Forelimb muscle (tissue), 1 donor: ENCODE measurements at regions not wholly inside any gene's neighbourhood (a gene's known extent, or its start where the extent isn't known, plus 50 kb on each side); places are given as distances from the start of the nearest gene placed in this dataset.
"Not testable (repeated sequence)": the region's sequence is repeated elsewhere in the genome, so short reads cannot be mapped to it uniquely, and the experiment has no call there.

ENCODE experiments used
- DNase-seq: peaks from one replicate; pipeline ENCODE4 v3.0.0-alpha.2; 2013; ENCODE audit warnings: low read depth

- DNase-seq = not testable (repeated sequence)
Observed at GRCh38 chr1:78203410-78203982, 157.7 kb downstream of the GIPC2 start.

- DNase-seq = no peak
Observed at GRCh38 chr1:78210175-78210574, 164.4 kb downstream of the GIPC2 start.

- no peak for DNase-seq
Observed at GRCh38 chr1:78211483-78212092, 165.8 kb downstream of the GIPC2 start.

GRCh38 chr1:78214334-78214733 lies 168.6 kb downstream of the GIPC2 start:
- no peak for DNase-seq

- DNase-seq = no peak
Observed at GRCh38 chr1:78222225-78222959, 176.6 kb downstream of the GIPC2 start.

GRCh38 chr1:78222960-78223358 lies 177.2 kb downstream of the GIPC2 start:
- DNase-seq = no peak

- no peak for DNase-seq
Observed at GRCh38 chr1:78223417-78224215, 177.8 kb downstream of the GIPC2 start.

- peak; percentile 19 for DNase-seq
Observed at GRCh38 chr1:78224246-78224785, 178.6 kb downstream of the GIPC2 start.

GRCh38 chr1:78224861-78225552 lies 179.2 kb downstream of the GIPC2 start:
- DNase-seq = no peak

GRCh38 chr1:78226784-78227183 lies 181.0 kb downstream of the GIPC2 start:
- no peak for DNase-seq

GRCh38 chr1:78227705-78228635 lies 182.2 kb downstream of the GIPC2 start:
- no peak for DNase-seq

- DNase-seq = no peak
Observed at GRCh38 chr1:78229344-78229743, 183.6 kb downstream of the GIPC2 start.

GRCh38 chr1:78231477-78231876 lies 185.7 kb downstream of the GIPC2 start:
- no peak for DNase-seq

GRCh38 chr1:78231894-78232293 lies 186.1 kb downstream of the GIPC2 start:
- DNase-seq = no peak

GRCh38 chr1:78232630-78233029 lies 186.9 kb downstream of the GIPC2 start:
- DNase-seq = no peak

- no peak for DNase-seq
Observed at GRCh38 chr1:78234496-78234895, 188.7 kb downstream of the GIPC2 start.

GRCh38 chr1:78236716-78237115 lies 190.9 kb downstream of the GIPC2 start:
- no peak for DNase-seq

GRCh38 chr1:78237364-78237916 lies 191.7 kb downstream of the GIPC2 start:
- no peak for DNase-seq

- no peak for DNase-seq
Observed at GRCh38 chr1:78240191-78240590, 194.4 kb downstream of the GIPC2 start.

GRCh38 chr1:78240755-78241154 lies 195.0 kb downstream of the GIPC2 start:
- DNase-seq = no peak
